ENCODE measurements at regions not wholly inside any gene's neighbourhood (a gene's known extent, or its start where the extent isn't known, plus 50 kb on each side); places are given as distances from the start of the nearest gene placed in this dataset.

- TF ChIP-seq POLR2A (IDR thresholded peaks at IDR 0.05) (no peak), CTCF (IDR thresholded peaks at IDR 0.05 in 8 of 11, conservative IDR thresholded peaks at IDR 0.05 in 3 of 11) (no peak)
Measured at GRCh38 chr4:126599746-126600145, 1033.0 kb upstream of the INTU start.

All from spleen (tissue), 7 donors.